Astrocyte of the spinal cord (primary cell): ENCODE measurements at regions not wholly inside any gene's neighbourhood (a gene's known extent, or its start where the extent isn't known, plus 50 kb on each side); places are given as distances from the start of the nearest gene placed in this dataset.
"Not testable (repeated sequence)": the region's sequence is repeated elsewhere in the genome, so short reads cannot be mapped to it uniquely, and the experiment has no call there.

ENCODE experiments used
- DNase-seq: peaks from one replicate; pipeline ENCODE4 v3.0.0; 2011; ENCODE audit warnings: low read depth, low spot score
- H3K4me3 ChIP-seq: 2 replicates; pipeline ENCODE4 v1.5.1; 2011; ENCODE audit warnings: low read depth, mild to moderate bottlenecking, low read length, moderate library complexity
- in situ Hi-C: cut with HindIII; loops from 2 replicates; pipeline ENCODE4 v1.10.0; 2017; ENCODE audit warnings: low sequenced_read_pairs
- TF ChIP-seq, protein P1 (sequence below): IDR thresholded peaks from 2 replicates; pipeline ENCODE4 v1.5.1; 2012; ENCODE audit warnings: low read depth, mild to moderate bottlenecking, low read length, inconsistent platforms

DNA sequence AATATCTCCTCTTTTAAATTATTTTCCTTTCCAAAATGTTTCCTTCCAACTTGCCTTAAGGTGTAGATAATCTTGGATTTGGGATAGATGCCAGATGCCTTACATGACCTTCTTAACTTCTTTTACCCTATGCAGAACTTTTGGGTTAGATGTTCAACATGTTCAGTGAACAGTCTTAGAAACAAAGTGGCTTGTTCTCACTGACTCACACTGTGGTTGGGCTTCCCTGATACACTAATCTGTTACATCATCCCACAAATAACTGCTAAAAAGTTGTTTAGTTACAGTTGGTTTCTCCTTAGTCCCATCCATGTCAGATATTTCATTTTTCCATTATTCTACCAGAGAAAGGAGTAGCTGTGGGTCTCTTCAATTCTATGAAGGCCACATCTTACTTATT, 2638.2 kb downstream of the PCDH9 start:
- in situ Hi-C loops, result no loop called here
- TF ChIP-seq, protein P1, sequence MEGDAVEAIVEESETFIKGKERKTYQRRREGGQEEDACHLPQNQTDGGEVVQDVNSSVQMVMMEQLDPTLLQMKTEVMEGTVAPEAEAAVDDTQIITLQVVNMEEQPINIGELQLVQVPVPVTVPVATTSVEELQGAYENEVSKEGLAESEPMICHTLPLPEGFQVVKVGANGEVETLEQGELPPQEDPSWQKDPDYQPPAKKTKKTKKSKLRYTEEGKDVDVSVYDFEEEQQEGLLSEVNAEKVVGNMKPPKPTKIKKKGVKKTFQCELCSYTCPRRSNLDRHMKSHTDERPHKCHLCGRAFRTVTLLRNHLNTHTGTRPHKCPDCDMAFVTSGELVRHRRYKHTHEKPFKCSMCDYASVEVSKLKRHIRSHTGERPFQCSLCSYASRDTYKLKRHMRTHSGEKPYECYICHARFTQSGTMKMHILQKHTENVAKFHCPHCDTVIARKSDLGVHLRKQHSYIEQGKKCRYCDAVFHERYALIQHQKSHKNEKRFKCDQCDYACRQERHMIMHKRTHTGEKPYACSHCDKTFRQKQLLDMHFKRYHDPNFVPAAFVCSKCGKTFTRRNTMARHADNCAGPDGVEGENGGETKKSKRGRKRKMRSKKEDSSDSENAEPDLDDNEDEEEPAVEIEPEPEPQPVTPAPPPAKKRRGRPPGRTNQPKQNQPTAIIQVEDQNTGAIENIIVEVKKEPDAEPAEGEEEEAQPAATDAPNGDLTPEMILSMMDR, result no peak
- H3K4me3 ChIP-seq, result no peak overlapping the region
- DNase-seq, result peak; percentile 48

DNA sequence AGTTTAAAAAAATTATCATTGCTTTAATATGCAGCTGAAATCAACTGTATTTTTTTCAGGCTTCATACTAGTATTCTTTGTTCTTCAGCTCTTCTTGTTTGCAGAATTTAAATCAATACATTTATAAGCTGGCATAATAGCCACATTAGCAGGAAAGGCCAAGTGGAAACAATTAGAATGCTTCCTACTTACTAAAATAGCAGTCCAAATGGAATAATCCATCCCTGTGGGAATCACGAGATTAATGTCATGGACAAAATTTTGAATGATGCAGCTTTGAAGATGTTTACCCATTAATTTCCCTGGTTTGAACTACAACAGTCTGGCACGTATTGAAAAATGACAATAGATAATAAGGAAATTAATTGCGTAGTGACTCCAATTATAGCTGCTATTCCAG, 2650.8 kb downstream of the PCDH9 start:
- DNase-seq, result no peak
- H3K4me3 ChIP-seq, result no peak overlapping the region
- TF ChIP-seq, protein P1, result no peak
- in situ Hi-C loops, result no loop called here

DNA sequence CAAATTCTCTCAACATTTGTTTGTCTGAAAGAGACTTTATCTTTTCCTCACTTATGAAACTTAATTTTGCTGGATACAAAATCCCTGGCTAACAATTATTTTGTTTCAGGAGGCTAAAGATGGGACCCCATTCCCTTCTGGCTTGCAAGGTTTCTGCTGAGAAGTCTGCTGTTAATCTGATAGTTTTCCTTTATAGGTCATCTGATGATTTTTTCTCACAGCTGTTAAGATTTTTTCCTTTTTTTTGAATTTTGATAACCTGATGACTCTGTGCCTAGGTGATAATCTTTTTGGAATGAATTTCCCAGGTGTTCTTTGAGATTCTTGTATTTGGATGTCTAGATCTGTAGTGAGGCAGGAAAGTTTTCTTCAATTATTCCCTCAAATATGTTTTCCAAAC, 2661.4 kb downstream of the PCDH9 start:
- in situ Hi-C loops, result no loop called here
- H3K4me3 ChIP-seq, result no peak overlapping the region
- TF ChIP-seq, protein P1, result no peak
- DNase-seq, result no peak

DNA sequence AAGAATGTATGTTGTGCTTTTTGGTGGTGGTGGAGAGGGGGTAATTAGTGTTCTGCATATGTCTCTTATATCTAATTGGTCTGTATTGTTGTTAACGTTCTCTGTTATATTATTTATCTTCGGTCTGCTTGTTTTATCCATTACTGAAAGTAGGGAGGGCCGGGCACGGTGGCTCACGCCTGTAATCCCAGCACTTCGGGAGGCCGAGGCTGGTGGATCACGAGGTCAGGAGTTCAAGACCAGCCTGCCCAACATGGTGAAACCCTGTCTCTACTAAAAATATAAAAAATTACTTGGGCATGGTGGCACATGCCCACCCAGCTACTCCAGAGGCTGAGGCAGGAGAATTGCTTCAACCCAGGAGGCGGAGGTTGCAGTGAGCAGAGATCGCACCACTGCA, 2672.1 kb downstream of the PCDH9 start:
- in situ Hi-C loops, H3K4me3 ChIP-seq, DNase-seq: not testable (repeated sequence)

DNA sequence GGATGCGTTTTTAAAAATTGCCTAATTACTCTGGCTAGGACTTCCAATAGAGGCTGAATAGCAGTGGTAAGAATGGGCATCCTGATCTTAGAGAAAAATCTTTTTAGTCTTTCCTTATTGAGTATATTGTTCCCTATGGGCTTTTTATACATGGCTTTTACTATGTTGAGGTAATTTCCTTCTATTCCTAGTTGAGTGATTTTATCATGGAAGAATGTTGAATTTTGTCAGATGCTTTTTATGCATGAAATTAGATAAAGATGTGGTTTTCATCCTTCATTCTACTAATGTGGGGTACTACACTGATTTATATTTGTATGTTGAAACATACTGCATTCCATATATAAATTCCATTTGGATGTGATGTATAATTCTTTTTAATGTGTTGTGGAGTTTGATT, 2673.8 kb downstream of the PCDH9 start:
- in situ Hi-C loops, result no loop called here
- TF ChIP-seq, protein P1, result no peak
- H3K4me3 ChIP-seq, result no peak overlapping the region
- DNase-seq, result peak; percentile 16

DNA sequence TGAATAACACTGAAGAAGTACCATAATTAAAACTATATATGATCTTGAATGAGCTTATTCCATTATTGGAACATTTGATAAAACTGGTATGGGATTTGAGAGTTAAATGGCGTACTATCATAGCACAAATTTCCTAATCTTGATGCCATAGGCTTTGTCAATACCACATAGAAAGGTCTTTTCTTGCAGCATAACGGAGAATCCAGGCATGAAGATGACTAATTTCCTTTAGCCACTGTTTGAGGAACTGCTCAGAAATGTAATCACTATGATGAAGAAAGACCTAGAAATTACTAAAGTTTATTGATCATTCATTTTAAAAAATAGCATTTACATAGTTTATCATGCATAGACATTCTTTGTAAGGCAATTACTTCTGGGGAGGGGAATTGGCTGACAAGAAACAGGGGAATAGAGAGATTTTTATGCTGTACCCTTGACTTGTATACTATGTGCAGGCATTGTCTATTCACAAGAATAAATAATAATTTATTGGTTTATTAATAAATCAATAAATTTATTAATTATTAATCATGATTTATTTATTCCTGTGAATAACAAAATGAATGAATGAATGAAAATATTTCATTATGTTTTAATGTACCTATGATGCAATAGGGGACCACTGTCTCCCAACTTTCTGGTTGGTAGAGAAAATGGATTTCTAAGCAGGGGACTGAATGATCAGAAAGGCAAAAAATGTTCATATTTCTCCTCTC, 2676.6 kb downstream of the PCDH9 start:
- no peak for DNase-seq
- in situ Hi-C loops, result no loop called here
- no peak overlapping the region for H3K4me3 ChIP-seq
- TF ChIP-seq, protein P1, result no peak

DNA sequence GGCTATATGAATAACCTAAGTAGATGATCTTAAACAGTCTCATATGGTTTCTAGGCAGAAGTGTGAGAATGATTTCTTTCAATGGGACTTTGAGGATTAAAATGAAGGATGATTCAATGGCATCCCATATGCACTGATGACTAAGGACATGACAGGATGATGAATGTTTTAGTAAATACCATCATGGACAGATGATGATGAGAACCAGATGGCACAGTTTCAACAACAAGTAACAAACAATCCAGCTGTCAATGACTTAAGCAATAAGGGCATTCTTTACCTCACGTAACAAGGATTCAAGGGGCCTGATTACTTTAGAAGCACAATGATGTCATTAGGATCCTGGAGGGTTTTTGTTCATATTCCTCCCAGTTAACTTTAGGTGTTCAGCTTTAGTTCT, 2678.4 kb downstream of the PCDH9 start:
- no peak overlapping the region for H3K4me3 ChIP-seq
- in situ Hi-C loops, result no loop called here
- TF ChIP-seq, protein P1, result no peak
- DNase-seq, result peak; percentile 18
